ENCODE measurements at regions not wholly inside any gene's neighbourhood (a gene's known extent, or its start where the extent isn't known, plus 50 kb on each side); places are given as distances from the start of the nearest gene placed in this dataset.

DNA sequence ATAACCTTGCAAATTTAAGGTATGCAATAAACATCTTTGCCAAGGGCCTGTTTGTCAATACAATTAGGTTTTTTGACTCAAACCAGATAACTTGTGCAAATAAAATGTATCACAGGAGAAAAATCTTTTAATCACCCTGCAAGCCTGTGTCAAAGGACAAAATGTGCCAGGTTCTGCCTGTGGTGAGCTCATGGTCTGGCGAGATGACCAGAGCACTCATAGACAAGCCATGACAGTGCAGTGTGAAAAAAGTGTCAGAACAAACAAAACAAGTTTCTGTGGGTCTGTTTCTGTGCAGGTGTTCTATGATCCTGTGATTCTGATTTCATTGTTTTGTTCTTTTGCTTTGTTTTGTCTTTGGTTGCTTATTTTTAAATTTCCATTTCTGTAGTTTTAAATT is 847.2 kb downstream of the VRK1 start:
- Histone ChIP-seq H3K9me3 (no peaks in the 10 kb centered on the region), H3K36me3 (peaks cover 4% of the 10 kb centered on the region), H3K4me1 (no peaks in the 10 kb centered on the region), H3K27me3 (no peaks in the 10 kb centered on the region), H3K4me3 (no peak overlapping the region), H3K27ac (no peak overlapping the region)
- no peak for DNase-seq (ENCODE audit: low spot score in 2 of 2)
- TF ChIP-seq POLR2AphosphoS5 (IDR thresholded peaks at IDR 0.05) (no peak), POLR2A (IDR thresholded peaks at IDR 0.05) (no peak)
- TF ChIP-seq, protein P1, sequence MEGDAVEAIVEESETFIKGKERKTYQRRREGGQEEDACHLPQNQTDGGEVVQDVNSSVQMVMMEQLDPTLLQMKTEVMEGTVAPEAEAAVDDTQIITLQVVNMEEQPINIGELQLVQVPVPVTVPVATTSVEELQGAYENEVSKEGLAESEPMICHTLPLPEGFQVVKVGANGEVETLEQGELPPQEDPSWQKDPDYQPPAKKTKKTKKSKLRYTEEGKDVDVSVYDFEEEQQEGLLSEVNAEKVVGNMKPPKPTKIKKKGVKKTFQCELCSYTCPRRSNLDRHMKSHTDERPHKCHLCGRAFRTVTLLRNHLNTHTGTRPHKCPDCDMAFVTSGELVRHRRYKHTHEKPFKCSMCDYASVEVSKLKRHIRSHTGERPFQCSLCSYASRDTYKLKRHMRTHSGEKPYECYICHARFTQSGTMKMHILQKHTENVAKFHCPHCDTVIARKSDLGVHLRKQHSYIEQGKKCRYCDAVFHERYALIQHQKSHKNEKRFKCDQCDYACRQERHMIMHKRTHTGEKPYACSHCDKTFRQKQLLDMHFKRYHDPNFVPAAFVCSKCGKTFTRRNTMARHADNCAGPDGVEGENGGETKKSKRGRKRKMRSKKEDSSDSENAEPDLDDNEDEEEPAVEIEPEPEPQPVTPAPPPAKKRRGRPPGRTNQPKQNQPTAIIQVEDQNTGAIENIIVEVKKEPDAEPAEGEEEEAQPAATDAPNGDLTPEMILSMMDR (IDR thresholded peaks at IDR 0.05), result no peak
- intact Hi-C loops (cut with DNase I; ENCODE audit: low total_unique reads), result no loop called here

DNA sequence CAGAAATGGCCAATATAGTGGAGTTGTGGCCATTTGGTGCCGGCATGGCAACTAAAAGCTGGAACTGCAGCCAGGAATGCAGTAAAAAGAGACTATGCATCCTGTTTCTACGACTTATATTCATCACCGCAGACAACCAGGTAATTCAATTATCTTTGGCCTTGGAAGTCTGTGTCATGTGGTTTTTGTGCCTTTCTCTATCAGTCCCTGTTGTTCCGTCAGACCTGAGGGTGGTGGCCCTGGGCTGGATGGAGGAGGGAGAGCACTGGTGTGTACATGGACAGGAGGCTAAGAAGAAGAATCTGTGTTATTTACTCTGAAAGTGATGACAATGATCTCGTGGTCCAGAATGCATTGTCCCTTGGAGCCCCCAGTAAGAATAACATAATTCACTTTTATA is 852.6 kb downstream of the VRK1 start:
- Histone ChIP-seq H3K36me3 (peaks cover 4% of the 10 kb centered on the region), H3K9me3 (no peaks in the 10 kb centered on the region), H3K27ac (no peak overlapping the region), H3K4me1 (no peaks in the 10 kb centered on the region), H3K27me3 (peaks cover 0 to 5% of the 10 kb centered on the region in 2 donors), H3K4me3 (no peak overlapping the region)
- intact Hi-C loops (cut with DNase I; ENCODE audit: low total_unique reads), result no loop called here
- TF ChIP-seq, protein P1 (IDR thresholded peaks at IDR 0.05), result no peak
- TF ChIP-seq POLR2AphosphoS5 (IDR thresholded peaks at IDR 0.05) (no peak), POLR2A (IDR thresholded peaks at IDR 0.05) (no peak)
- DNase-seq (ENCODE audit: low spot score in 2 of 2), result no peak

DNA sequence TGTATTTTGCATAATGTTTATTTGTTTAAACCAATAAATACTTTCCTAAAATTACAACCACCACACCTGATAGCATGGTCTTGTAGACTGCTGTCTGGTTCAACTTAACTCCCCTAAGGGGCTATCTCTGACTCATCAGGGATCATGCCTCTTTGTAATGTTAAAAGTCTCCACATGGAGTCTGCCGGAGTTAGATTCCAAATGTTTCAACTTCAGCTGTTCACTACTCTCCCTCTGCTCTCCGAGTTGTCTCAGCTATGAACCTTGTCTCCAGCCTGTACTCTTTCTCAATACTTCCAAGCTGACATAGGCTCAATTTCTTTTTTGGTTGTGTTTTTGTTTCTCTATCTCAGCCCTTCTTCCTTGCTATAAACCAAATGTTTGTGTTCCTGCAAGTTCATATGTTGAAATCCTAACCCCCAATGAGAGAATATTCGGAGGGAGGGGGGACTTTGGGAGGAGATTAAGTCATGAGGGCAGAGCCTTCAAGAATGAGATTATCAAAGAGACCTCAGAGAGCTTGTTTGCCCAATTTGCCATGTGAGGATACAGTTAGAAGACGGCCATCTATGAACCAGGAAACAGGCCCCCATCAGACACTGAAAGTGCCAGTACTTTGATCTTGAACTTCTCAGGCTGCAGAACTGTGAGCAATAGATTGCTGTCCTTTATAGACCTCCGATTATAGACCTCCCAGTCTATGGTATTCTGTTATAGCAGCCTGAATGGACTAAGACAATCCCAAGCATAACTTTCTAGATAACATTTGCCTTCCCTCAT is 858.2 kb downstream of the VRK1 start:
- Histone ChIP-seq H3K4me1 (no peaks in the 10 kb centered on the region), H3K36me3 (no peaks in the 10 kb centered on the region), H3K9me3 (no peaks in the 10 kb centered on the region), H3K27ac (no peak overlapping the region), H3K27me3 (no peaks in the 10 kb centered on the region), H3K4me3 (no peak overlapping the region)
- TF ChIP-seq POLR2A (IDR thresholded peaks at IDR 0.05) (no peak), POLR2AphosphoS5 (IDR thresholded peaks at IDR 0.05) (no peak)
- TF ChIP-seq, protein P1 (IDR thresholded peaks at IDR 0.05), result no peak
- no peak for DNase-seq (ENCODE audit: low spot score in 2 of 2)
- intact Hi-C loops (cut with DNase I; ENCODE audit: low total_unique reads), result no loop called here

DNA sequence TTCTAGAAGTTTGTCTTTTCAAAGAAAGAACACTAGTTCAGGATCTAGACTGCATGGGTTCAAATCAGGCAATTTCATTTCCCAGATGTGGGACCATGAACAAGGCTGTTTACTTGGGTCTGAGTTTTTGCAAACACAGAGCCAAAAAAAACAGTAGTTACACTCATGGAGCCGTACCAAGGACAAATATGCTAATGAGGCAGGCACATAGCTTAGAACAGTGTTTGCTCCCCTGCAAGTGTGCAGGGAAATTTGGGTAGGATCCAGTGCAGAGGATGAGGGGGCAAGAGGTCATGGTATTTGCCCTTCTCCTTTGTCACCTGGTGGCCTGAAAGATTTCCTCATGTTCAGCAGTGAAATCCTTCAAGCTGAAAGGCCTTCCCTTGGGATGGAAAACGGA is 860.4 kb downstream of the VRK1 start:
- Histone ChIP-seq H3K9me3 (no peaks in the 10 kb centered on the region), H3K27me3 (no peaks in the 10 kb centered on the region), H3K27ac (no peak overlapping the region), H3K4me3 (no peak overlapping the region), H3K36me3 (no peaks in the 10 kb centered on the region), H3K4me1 (no peaks in the 10 kb centered on the region)
- TF ChIP-seq POLR2AphosphoS5 (IDR thresholded peaks at IDR 0.05) (no peak), POLR2A (IDR thresholded peaks at IDR 0.05) (no peak)
- TF ChIP-seq, protein P1 (IDR thresholded peaks at IDR 0.05), result no peak
- intact Hi-C loops (cut with DNase I; ENCODE audit: low total_unique reads), result no loop called here
- no peak for DNase-seq (ENCODE audit: low spot score in 2 of 2)

DNA sequence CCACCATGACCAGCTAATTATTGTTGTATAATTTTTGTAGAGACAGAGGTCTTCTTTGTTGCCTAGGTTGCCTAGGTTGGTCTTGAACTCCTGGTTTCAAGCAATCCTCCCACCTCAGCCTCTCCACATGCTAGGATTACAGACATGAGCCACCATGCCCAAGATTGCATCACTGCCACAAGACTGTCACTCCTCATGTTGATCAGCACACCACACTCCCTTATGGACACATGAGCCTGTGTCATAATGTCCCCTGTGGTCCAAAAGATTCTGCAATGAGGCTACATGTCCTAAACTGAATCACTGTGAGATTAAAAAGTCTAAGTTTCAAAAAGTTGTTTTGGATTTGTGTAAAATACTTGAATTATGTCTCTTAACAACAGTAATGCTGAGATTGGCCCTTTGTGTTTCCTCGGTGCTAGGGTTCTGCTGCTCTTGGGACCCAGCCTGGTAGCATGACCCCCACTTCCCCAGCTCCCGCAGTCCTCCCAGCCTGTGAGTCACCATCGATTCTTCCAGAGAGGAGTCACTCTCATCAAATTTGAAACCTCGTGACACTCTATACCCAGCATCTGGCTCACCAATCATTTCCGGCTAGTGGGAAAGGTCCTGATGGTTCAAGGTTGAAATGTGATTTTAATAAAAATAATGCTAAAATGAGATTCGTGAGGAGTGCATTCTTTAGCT is 890.9 kb downstream of the VRK1 start:
- Histone ChIP-seq H3K27ac (peak overlapping the region in 1 of 2 donors; percentile 63), H3K36me3 (no peaks in the 10 kb centered on the region), H3K27me3 (no peaks in the 10 kb centered on the region), H3K4me1 (no peaks in the 10 kb centered on the region), H3K4me3 (no peak overlapping the region), H3K9me3 (no peaks in the 10 kb centered on the region)
- no peak for TF ChIP-seq POLR2A (IDR thresholded peaks at IDR 0.05)
- no peak for TF ChIP-seq POLR2AphosphoS5 (IDR thresholded peaks at IDR 0.05)
- TF ChIP-seq, protein P1 (IDR thresholded peaks at IDR 0.05), result no peak
- no peak for DNase-seq (ENCODE audit: low spot score in 2 of 2)
- intact Hi-C loops (cut with DNase I; ENCODE audit: low total_unique reads), result no loop called here

All from breast epithelium (tissue), 4 donors.